ENCODE measurements at regions not wholly inside any gene's neighbourhood (a gene's known extent, or its start where the extent isn't known, plus 50 kb on each side); places are given as distances from the start of the nearest gene placed in this dataset.

GRCh38 chr4:79516114-79516513, 108.1 kb upstream of the GK2 start:
- Histone ChIP-seq H3K4ac (ENCODE audit: low read depth, low read length) (no peak overlapping the region), H3K4me3 (ENCODE audit: insufficient read depth, low read depth, low read length) (no peak overlapping the region), H3K79me1 (ENCODE audit: low read depth in 1 of 2, low read length in 2 of 2) (no peaks in the 10 kb centered on the region), H3K18ac (ENCODE audit: low read depth, low read length) (no peak overlapping the region), H4K5ac (ENCODE audit: low read depth, low read length) (no peak overlapping the region), H2BK15ac (ENCODE audit: low read depth, low read length) (no peak overlapping the region), H4K20me1 (ENCODE audit: insufficient read depth, low read length) (no peaks in the 10 kb centered on the region), H2AK9ac (replicated peaks; ENCODE audit: low read depth, low read length, poor library complexity) (no peak overlapping the region), H3K27me3 (ENCODE audit: control insufficient read depth, insufficient read depth, low read length) (peaks cover 3% of the 10 kb centered on the region; the same call in 1 of the 2 replicates), H3K23ac (ENCODE audit: low read depth, low read length) (no peak overlapping the region), H2BK5ac (ENCODE audit: low read depth, low read length, poor library complexity, severe bottlenecking) (no peak overlapping the region), H3K27ac (ENCODE audit: insufficient read depth, low read length) (no peak overlapping the region), H4K91ac (ENCODE audit: insufficient read depth, low read depth, low read length) (no peak overlapping the region), H2BK120ac (ENCODE audit: low read depth, low read length) (no peak overlapping the region), H3K9me1 (ENCODE audit: insufficient read depth, low read length) (no peaks in the 10 kb centered on the region), H2AFZ (replicated peaks; ENCODE audit: low read length, poor library complexity) (no peak overlapping the region), H4K8ac (ENCODE audit: low read depth in 2 of 2, low read length in 2 of 2) (no peak overlapping the region), H3K14ac (replicated peaks; ENCODE audit: low read depth, low read length) (no peak overlapping the region), H3K4me2 (ENCODE audit: low read depth, low read length) (no peak overlapping the region), H3K4me1 (ENCODE audit: control insufficient read depth, insufficient read depth, low read length) (no peaks in the 10 kb centered on the region), H3K56ac (ENCODE audit: extremely low read depth, insufficient read depth, low read length) (no peak overlapping the region), H2AK5ac (ENCODE audit: low read depth, low read length) (no peak overlapping the region), H2BK20ac (ENCODE audit: low read depth, low read length) (no peak overlapping the region), H3K9me3 (ENCODE audit: control insufficient read depth, insufficient read depth, low read length) (no peaks in the 10 kb centered on the region), H3K36me3 (ENCODE audit: control insufficient read depth, insufficient read depth, low read length) (no peaks in the 10 kb centered on the region), H3K9ac (ENCODE audit: low read depth, low read length) (no peak overlapping the region)
- BruUV-seq (replicated peaks), result no TSS peak
- ATAC-seq (ENCODE audit: low read depth) (no peak), DNase-seq (no peak)
- in situ Hi-C loops (cut with MboI; ENCODE audit: low sequenced_read_pairs), result no loop called here
- dilution Hi-C loops (cut with HindIII; ENCODE audit: low sequenced_read_pairs, unreplicated experiment), result no loop called here
- WGBS, 2 experiments (ENCODE audit: extremely low coverage in 2 of 2, insufficient read length in 1 of 2), result no CpG with 5 or more reads among the region's 2 CpGs
- TF ChIP-seq MAZ (IDR thresholded peaks at IDR 0.05; ENCODE audit: borderline replicate concordance, low read depth, low read length) (no peak), MAFK (IDR thresholded peaks at IDR 0.05; ENCODE audit: low read depth, low read length) (peak; percentile 52; the same call in 1 of the 2 replicates), CEBPB (IDR thresholded peaks at IDR 0.05; ENCODE audit: low read depth, low read length) (no peak), ELK1 (IDR thresholded peaks at IDR 0.05; ENCODE audit: borderline replicate concordance, low read depth, low read length) (no peak)
- ChIA-PET CTCF (no interaction called here), POLR2A (ENCODE audit: unreplicated experiment) (no interaction called here)
- intact Hi-C loops (cut with micrococcal nuclease), result no loop called here

Data from IMR-90 (cell line).